Activated T-cell treated with anti-CD3 and anti-CD28 coated beads for 48 hours (primary cell): ENCODE measurements at regions not wholly inside any gene's neighbourhood (a gene's known extent, or its start where the extent isn't known, plus 50 kb on each side); places are given as distances from the start of the nearest gene placed in this dataset.
"Not testable (repeated sequence)": the region's sequence is repeated elsewhere in the genome, so short reads cannot be mapped to it uniquely, and the experiment has no call there.

Source experiments
- DNase-seq: peaks from one replicate; pipeline ENCODE4 v3.0.0-alpha.2; 2020; ENCODE audit warnings: low read depth

DNA sequence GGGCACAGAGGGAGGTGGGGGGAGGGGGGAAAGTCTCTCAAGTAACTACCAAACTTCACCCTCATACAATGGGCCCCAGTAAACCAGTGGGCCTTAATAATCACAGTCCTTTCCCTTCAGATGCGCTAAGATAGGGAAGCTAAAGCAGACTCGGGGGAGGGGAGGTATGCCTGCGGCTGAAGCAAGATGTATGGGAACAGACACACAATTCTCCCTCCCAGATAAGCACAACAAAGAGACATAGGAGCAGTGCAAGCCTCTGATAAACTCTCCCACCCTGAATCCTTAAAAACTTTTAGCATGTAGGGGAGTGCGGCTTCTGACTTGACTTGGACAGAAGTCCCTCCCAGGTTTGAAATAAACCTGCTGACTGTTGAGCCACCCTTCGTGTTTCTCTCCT, 54.7 kb downstream of the PROP1 start:
- not testable (repeated sequence) for DNase-seq

DNA sequence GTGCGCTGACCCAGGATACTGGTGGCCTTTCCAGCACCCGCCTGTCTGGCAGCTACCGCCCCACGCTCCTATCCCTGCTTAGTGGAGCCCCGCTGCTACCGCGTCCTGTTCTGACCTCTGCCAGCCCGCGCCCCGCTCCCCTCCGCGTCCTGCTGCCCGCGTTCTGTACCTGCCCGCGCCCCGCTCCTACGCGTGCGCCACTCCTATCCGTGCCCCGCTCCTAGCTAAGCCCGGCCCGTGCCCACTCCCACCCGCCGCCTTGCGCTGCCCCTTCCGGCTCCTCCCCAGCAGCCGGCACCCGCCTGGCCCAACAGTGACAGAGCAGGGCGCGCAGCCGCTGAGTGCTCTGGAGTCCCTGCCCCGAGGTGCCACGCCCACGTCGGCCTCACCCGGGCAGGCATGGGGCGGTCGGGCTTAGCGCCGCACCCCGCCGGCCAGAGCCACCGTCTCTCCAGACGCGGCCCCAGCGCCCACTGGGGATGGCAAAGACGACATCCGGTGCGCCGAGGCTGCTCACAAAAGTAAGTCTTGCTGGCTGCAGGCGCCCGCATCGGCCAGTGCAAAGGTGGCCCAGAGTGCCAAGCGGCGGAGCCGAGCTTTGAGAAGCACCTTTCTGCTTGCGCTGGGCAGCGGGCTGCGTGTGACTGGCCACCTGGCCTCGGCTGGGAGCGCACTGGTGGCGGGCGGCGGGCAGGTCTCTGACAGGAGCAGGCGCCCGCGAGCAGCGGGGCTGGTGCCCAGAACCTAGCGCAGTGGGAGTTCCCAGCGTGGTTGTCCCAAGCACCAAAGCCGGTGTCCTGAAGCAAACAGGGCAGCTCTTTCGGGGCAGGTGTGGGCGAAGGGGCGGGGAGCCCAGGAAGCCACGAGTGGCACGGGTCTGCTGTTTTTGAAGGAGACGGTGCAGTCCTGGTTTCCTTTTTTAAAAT, 56.5 kb downstream of the PROP1 start:
- DNase-seq = not testable (repeated sequence)

DNA sequence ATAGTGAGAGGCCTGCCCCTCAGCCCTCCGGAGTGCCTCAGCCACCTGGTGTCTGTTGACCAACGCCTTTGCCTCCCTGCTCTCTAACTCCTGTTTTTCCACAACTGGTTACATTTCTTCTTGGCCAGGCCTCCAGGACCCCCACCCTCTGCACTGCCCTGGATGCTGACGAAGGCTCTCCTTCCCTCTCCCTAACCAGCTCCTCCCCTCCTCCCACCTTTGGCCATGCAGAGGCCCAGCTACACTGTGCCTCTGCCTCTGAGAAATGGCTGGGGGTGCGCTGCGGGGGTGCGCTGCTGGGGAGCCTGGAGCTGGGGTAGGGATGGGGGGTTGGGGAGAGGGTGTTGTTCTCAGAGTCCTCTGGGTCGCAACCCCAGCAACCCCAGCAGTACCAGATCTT, 57.3 kb downstream of the PROP1 start:
- not testable (repeated sequence) for DNase-seq

DNA sequence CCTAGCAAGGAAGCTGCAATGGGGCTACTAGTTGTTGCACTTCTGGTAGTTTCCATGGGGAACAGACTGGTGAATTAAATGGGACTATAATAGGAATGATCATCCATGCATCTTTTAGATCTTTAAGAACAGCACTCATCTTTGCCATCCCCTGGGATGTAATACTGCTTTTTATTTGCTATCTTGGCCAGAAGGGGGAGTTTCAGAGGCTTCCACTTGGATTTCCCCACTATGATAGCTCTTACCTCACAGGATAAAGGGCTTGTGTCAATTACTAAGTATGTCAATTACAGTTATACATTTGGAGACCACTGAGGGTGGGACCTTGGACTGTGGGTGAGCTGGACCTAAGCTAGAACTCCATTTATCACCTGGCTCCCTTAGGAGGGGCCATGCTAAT, 61.8 kb downstream of the PROP1 start:
- not testable (repeated sequence) for DNase-seq

DNA sequence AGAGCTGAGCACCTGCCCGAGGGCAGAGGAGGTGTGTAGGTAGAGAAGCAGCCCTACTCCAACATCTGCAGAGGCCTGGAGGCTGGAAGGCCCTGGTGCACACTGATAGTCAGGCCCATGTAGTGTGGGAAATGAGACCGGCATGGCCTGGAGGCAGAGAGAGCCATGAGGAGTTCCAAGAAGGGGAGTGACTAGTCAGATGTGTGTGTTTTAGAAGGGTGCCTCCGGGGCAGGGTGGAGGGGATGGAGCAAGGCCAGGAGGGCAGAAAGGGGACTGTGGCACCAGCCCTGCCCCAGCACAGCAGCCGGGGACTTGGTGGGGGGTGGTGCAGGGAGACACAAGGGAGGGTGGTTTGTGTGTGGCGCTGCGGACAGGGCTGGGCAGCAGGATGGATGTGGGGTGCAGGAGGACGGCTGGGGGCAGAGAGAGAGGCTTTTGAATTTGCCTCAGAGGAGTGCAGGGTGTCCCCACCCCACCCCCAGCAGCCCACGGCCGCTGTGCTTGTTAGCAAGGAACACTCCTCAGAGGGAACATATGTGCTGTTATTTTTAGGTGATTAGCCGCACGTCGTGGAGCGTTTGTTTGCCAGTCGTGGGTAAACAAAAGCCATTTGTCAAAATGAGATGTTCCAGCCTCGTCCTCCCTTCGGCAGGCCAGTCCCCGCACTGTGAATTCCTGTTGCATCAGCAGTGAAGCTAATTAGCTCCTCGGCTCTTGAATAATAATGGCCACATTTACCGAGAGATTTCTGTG, 65.6 kb downstream of the PROP1 start:
- DNase-seq = not testable (repeated sequence)

DNA sequence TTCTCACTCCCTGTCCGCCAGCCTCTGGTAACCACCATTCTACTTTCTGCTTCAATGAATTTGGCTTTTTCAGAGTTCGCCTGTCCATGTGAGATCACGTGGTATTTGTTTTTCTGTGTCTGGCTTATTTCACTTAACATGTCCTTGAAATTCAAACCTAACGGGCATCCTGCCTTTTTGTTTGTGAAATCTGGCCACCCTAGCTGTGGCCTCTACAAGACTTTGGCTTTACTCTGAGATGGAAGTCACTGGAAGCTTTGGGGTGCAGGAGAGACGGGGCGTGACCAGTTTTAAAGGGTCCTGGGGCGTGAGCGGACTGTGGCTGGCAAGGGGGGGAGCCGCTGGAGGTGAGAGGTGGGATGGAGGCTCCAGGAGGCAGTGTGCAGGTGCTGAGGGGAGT, 66.4 kb downstream of the PROP1 start:
- not testable (repeated sequence) for DNase-seq

DNA sequence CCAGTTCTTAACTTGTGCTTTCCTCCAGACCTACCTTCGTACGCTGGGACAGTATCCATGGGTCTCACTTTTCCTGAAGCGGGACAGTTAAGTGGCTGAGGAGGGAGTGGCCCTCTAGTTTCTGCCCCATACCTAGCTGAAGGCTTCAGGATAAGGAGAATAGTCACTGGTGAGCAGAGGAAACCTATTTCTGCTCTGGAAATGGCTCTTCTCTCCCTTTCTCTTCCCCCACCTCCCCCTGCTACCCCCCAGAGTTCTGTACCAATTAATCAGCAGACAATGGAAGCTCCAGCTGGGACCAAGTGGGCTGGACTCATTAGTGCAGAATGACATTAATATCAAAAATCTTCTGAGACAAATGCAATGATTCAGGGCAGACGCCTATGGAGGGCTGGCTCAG, 68.5 kb downstream of the PROP1 start:
- DNase-seq = not testable (repeated sequence)

DNA sequence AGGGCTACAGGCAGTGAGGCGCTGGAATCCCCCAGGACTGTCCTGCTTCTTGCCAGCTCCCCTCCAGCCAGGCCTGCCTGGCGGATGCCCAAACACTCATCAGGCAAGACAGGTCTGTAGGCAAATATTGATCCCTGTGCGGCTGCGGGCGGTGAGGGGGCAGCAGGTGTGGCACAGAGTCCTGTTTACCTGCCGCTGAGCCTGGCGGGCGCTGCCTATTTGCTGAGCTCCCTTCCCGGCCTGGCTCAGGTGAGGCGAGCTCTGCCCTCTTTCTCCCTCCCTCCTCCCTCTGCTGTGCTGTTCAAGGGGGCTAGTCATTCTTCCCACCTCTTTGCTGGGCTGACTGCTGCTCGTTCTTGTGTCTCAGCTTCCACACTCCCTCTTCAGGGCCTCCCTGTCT, 71.5 kb downstream of the PROP1 start:
- not testable (repeated sequence) for DNase-seq

DNA sequence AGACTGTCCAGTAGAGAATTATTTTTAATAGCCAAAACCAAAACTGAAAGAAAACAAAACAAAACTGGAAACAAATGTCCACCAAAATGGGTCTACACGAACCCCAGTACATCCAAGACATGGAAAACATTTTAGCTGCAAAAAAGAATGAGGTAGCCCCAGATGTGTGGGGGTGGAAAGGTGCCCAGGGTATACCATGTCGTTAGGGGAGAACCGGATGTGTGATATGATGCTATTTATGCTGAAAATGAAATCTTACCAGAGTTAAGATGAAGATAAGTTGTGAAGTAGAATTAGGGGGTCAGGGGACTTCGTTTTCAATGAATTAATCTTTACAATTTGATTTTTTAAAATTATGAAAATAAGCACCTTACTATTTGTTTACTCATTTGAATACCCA, 72.2 kb downstream of the PROP1 start:
- DNase-seq = not testable (repeated sequence)

DNA sequence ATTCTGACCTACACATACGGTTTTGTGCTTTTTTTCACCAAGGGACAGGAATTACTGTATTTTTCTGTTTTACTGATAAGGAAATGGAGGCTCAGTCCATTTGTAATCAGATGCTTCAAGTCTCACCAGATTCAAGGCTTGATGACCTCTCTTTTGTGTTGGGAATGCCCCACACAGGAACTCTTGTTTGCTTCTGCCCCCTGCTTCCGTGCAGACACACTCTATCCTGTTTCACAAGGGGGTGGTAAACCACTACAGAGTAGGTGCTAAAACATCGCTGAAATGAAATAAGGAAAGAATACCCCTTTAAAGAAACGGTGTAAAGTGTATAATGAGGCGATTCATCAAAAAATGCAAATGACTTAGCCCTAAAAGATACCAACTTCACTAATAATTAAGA, 72.9 kb downstream of the PROP1 start:
- DNase-seq = not testable (repeated sequence)

DNA sequence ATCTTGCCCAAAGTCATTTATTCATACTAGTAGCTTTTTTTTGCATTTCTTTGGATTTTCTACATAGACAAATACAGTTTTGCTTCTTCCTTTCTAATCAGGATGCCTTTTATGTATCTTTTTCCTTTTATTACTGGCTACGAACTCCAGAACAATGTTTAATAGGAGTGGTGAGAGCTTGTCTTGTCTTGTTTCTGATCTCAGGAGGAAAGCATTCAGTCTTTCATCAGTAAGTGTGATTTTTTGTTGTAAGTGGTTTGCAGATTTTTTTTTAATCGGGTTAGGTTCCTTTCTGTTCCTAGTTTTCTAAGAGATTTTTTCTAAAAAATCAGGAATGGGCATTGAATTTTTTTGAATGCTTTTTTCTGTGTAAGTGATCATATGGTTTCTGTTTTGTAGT, 86.8 kb downstream of the PROP1 start:
- not testable (repeated sequence) for DNase-seq

DNA sequence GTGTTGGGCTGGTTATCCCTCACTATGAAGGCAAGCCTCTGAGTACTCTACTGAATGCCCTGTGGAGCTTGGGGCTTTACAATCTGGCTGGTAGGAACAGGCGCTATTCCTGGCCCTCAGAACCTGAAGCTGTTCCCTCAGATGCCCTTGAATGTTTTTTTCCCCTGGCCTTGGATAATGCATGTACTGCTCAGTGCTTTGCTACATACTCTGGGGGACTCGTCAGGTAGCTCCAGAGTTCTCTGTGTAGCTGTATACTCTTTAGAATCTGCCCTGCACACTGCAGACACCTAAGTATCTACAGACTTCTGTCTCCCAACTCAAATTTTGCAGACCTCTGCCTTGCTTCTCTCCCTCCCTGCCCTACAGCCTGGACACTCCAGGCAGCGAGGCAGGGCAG, 93.2 kb downstream of the PROP1 start:
- not testable (repeated sequence) for DNase-seq

DNA sequence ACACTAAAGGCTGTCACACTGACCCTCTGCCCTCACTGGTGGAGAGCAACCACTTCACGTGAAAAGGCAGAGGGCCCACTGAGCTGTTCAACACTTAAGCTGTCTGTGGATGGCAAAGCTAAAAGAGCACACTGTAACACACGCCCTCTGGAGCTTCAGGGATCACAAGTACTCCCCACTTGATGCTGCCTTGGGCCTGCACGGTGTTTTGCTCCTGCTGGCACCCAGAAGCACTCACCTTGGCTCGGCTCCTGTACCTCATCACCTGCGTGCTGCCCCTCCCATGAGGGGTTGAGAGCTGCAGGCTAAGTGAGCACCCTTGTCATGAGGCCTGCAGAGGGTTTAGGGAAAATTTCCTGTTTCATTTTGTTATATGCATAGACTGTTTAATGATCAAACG, 96.0 kb downstream of the PROP1 start:
- DNase-seq = not testable (repeated sequence)

DNA sequence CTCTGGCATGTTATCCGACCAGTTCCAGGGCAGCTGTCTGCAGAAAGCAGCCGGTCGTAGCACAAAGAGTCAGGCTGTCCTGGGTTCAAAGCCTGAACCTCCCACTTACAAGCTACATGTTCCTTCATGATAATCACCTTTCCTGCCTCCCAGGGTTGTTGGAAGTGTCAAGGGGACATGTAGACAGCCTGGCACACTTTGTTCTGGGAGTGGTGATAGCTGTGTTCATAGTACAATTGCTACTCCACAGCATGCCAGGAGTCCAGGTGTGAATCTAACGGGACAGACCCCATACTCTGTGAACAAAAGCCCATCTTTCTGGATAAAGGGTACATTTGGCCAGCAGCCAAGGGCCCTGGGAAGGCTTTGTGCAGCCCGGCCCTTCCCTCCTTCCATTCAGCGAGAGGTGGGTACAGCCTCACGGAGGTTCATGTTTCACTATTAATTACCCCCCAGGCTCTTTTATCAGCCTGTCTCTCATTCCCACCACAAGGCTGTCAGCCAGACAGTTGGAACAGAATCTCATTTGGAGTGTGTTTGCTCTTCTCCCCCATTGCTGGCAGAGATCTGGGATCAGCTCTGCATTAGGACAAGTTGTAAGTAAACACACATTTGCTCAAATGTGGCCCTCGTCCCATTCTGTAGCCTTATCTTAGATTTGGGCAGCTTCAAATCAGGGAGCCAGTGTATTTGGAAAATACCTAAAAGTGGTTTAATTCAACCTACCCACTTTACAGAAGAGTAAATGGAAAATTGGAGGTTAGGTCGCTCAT, 101.2 kb downstream of the PROP1 start:
- DNase-seq = not testable (repeated sequence)

DNA sequence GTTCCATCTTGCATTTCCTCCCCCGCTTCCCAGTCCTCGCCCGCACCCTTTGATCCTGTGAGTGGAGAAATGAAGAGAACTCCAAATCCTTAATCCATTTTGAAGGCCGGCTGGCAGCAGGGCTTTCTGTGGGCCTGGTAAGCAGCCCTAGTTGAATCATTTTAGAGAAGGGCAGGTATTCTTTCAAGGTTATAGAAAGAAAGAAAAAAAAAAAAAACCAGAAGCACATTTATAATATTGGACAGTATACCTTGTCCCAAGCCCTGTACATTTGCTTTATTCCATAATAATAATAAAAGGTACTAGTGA, 103.7 kb downstream of the PROP1 start:
- DNase-seq = not testable (repeated sequence)

DNA sequence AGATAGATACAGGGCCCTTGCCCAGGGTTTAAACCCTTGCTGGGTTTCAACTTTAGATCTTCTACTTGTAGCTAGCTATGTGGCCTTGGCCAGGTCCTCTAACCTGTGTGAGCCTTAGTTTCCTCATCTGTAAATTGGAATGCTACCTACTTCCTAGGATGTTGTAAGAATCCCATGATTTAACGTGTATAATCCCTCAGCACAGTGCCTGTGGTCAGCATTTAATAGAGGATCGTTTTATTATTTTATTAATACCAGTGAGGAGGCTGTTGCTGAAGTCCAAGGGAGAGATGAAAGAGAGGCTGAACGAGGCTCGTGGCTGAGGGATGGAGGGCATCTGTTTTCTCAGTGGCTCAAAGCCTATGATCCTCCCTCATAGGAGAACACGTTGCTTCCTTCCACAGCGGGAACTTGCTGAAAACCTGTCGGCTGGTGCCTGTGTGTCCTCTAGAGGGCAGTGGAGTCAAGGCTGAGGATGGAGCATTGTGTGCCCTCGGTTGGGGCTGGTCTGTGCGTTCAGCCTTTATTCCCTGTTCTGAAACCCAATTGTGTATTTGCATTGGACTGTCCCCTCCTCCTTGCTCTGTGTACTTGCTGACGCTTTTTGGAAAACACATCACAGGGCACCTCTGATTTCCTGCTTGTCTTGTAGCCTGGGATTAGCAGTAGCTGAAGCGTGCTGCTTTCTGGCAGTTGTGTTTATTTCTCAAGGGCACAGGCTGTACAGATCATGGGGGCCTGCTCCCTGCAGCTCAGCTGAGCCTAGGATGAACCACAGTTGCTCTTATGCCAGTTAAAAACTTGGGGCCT, 104.3 kb downstream of the PROP1 start:
- peak; percentile 3 for DNase-seq

DNA sequence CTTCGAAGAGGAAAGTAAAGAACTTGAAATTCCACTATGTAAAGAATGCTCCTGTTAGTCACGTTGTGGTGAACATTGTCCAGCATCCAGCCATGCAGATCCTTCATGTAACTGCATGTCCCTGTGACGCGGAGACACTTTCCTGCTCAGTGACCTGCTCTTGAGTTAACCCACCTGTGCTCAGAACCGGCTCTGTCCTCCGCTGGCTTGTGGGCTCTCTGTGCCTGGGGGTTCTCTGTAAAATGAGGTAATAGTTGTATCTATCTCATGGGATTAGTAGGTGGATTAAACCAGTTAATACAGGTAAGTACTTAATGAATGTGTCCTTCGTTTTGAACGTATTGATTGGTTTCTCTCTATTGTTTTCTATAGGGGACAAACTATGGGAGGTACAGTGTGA, 100.6 kb upstream of the FAM153A start:
- DNase-seq = not testable (repeated sequence)

DNA sequence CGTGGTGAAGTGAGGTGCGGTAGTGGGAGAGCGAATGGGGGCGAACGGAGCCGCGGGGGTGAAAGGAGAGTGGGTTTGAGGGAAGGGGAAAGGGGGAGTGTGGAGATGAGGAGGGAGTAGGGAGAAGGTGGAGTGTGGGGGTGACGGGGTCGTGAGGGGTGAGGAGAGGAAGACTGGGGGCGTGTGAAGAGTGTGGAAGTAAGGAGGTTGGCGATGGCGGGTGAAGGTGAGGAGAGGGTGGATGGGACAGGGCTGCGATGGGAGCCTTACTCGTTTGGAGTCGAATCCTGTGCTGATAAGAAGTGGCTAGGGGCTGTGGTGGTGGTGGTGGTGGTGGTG, 93.2 kb upstream of the FAM153A start:
- DNase-seq = not testable (repeated sequence)

DNA sequence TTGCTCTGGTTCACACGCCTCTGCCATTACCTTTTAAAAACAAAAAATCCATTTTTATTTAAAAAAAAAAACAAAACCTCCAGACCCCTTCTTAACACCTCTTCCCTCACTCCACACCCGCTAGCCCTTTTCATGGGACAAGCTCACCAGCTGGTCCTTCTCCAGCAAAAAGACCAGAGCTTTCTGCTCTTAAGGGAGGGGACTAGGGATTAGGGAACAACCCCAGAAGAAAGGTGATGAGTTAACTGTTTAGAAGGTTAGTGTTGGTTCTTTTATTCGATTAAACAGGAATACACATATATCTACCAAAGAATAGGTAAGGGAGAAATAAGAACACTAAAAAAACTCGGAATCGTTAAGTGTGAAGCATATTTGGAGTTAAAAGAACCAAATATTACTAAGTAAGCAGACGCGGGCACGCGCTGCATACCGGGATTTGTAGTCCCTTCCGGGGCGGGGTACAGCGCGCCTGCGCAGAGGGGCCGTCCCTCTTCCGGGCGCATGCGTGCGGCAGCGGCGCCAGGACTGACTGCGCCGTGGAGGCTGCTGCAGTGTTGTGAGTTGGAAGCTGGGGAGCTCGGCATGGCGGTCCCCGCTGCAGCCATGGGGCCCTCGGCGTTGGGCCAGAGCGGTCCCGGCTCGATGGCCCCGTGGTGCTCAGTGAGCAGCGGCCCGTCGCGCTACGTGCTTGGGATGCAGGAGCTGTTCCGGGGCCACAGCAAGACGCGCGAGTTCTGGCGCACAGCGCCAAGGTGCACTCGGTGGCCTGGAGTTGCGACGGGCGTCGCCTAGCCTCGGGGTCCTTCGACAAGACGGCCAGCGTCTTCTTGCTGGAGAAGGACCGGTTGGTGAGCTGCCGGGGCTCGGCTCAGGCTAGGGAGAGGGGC, 92.6 kb upstream of the FAM153A start:
- not testable (repeated sequence) for DNase-seq

DNA sequence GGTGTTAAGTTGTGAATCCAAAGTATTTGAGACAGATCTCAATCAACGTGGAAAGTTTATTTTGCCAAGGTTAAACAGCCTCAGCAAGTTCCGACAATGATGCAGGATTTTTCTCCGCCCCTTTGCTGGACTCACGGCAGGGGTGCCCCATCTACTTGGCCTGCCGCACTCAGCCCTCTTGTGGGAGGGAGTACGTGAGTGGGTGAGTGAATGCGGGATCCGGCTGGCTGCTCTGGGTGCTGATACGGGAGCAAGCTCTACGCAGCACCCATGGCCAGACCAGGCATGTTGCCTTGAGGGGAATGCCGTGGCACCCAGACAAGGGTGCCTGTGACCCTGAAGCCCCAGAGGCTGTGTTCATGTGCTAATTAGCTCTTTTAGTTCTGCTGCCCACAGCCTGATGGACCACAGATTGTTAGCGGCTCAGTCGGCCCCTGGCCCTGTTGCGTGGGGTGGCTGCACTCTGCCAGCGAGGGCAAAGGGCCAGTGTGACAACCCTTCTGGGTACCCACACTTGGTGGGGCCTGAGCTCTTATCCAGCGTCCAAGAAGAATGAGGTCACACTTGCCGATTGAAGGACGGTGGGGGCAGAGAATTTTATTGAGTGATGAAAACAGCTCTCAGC, 81.2 kb upstream of the FAM153A start:
- not testable (repeated sequence) for DNase-seq
